ENCODE measurements at regions not wholly inside any gene's neighbourhood (a gene's known extent, or its start where the extent isn't known, plus 50 kb on each side); places are given as distances from the start of the nearest gene placed in this dataset.

GRCh38 chr21:16180614-16181013, 450.8 kb downstream of the USP25 start:
- no peak for DNase-seq (ENCODE audit: low read depth in 2 of 2)

- no peak for DNase-seq (ENCODE audit: low read depth in 2 of 2)
Observed at GRCh38 chr21:16181018-16181417, 451.2 kb downstream of the USP25 start.

- no peak for DNase-seq (ENCODE audit: low read depth in 2 of 2)
Observed at GRCh38 chr21:16185766-16186165, 456.0 kb downstream of the USP25 start.

GRCh38 chr21:16186742-16187141, 457.0 kb downstream of the USP25 start:
- DNase-seq (ENCODE audit: low read depth in 2 of 2): no peak

GRCh38 chr21:16187603-16188301, 458.0 kb downstream of the USP25 start:
- no peak for DNase-seq (ENCODE audit: low read depth in 2 of 2)

GRCh38 chr21:16192902-16193301, 463.1 kb downstream of the USP25 start:
- no peak for DNase-seq (ENCODE audit: low read depth in 2 of 2)

GRCh38 chr21:16193496-16194094, 463.8 kb downstream of the USP25 start:
- no peak for DNase-seq (ENCODE audit: low read depth in 2 of 2)

- DNase-seq (ENCODE audit: low read depth in 2 of 2): no peak
Observed at GRCh38 chr21:16194095-16194787, 464.5 kb downstream of the USP25 start.

GRCh38 chr21:16194788-16195537, 465.2 kb downstream of the USP25 start:
- DNase-seq (ENCODE audit: low read depth in 2 of 2): no peak

GRCh38 chr21:16195538-16195910, 465.7 kb downstream of the USP25 start:
- DNase-seq (ENCODE audit: low read depth in 2 of 2): no peak

- DNase-seq (ENCODE audit: low read depth in 2 of 2): no peak
Observed at GRCh38 chr21:16196001-16196400, 466.2 kb downstream of the USP25 start.

- no peak for DNase-seq (ENCODE audit: low read depth in 2 of 2)
Observed at GRCh38 chr21:16198546-16198945, 468.8 kb downstream of the USP25 start.

- DNase-seq (ENCODE audit: low read depth in 2 of 2): no peak
Observed at GRCh38 chr21:16199539-16199938, 469.8 kb downstream of the USP25 start.

- no peak for DNase-seq (ENCODE audit: low read depth in 2 of 2)
Observed at GRCh38 chr21:16201718-16202117, 471.9 kb downstream of the USP25 start.

GRCh38 chr21:16205527-16205926, 475.7 kb downstream of the USP25 start:
- no peak for DNase-seq (ENCODE audit: low read depth in 2 of 2)

GRCh38 chr21:16211339-16212303, 481.8 kb downstream of the USP25 start:
- DNase-seq (ENCODE audit: low read depth in 2 of 2): no peak

GRCh38 chr21:16213518-16213917, 483.7 kb downstream of the USP25 start:
- no peak for DNase-seq (ENCODE audit: low read depth in 2 of 2)

- DNase-seq (ENCODE audit: low read depth in 2 of 2): no peak
Observed at GRCh38 chr21:16215193-16215592, 485.4 kb downstream of the USP25 start.

- no peak for DNase-seq (ENCODE audit: low read depth in 2 of 2)
Observed at GRCh38 chr21:16215663-16216183, 485.9 kb downstream of the USP25 start.

- no peak for DNase-seq (ENCODE audit: low read depth in 2 of 2)
Observed at GRCh38 chr21:16216288-16216962, 486.6 kb downstream of the USP25 start.

Data from stimulated activated CD8-positive, alpha-beta memory T cell treated with anti-CD3 and anti-CD28 coated beads, Interleukin-7, amount 100 ng/mL, for 1 hour (primary cell).